Limb (tissue), 2 donors: ENCODE measurements at regions not wholly inside any gene's neighbourhood (a gene's known extent, or its start where the extent isn't known, plus 50 kb on each side); places are given as distances from the start of the nearest gene placed in this dataset.
"Not testable (repeated sequence)": the region's sequence is repeated elsewhere in the genome, so short reads cannot be mapped to it uniquely, and the experiment has no call there.

Experiments
- DNase-seq, 2 donors: peaks; one replicate each; pipeline ENCODE4 v3.0.0-alpha.2; 2016; ENCODE audit errors: extremely low spot score in 2 of 2

DNA sequence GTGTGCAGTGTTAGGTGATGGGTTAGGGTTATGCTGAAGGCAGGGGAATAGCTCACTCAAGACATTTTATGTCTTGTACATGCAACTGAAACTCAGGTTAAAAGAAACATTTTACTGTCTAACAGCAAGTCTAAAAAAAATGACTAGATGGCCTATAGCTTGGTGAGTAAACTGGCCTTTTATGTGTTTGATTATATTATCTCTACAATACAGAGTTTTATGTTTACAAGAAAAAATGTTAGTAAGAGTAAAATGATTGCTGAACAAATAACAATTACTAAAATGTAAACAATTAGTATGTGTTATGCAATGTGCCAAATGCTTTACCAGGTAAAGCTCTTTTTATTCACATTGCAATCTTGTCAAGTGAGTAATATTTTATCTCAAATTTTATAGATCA lies 1039.6 kb downstream of the ROBO2 start:
- DNase-seq = no peak

DNA sequence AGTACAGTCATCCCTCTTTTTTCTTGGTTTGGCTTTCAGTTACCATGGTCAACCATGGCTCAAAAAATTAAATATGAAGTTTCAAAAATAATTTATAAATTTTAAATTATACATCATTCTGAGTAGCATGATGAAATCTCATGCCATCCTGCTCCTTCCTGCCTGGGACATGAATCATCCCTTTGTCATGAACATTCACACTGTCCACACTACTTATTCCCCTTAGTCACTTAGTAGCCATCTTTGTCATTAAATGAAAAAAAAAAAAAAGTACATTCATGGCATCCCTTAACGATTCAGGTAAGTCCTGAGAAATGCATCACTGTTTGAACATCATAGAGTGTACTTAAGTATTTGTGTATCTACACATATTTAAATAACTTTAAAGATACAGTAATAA lies 1046.3 kb downstream of the ROBO2 start:
- no peak for DNase-seq

- DNase-seq = no peak
Measured at GRCh38 chr3:78087134-78087533, 1047.2 kb downstream of the ROBO2 start.

GRCh38 chr3:78088006-78088405 lies 1048.1 kb downstream of the ROBO2 start:
- no peak for DNase-seq

GRCh38 chr3:78090382-78090781 lies 1050.5 kb downstream of the ROBO2 start:
- DNase-seq = no peak

- DNase-seq = no peak
Measured at GRCh38 chr3:78091478-78092119, 1051.7 kb downstream of the ROBO2 start.

- DNase-seq = not testable (repeated sequence)
Measured at GRCh38 chr3:78092574-78092973, 1052.7 kb downstream of the ROBO2 start.

DNA sequence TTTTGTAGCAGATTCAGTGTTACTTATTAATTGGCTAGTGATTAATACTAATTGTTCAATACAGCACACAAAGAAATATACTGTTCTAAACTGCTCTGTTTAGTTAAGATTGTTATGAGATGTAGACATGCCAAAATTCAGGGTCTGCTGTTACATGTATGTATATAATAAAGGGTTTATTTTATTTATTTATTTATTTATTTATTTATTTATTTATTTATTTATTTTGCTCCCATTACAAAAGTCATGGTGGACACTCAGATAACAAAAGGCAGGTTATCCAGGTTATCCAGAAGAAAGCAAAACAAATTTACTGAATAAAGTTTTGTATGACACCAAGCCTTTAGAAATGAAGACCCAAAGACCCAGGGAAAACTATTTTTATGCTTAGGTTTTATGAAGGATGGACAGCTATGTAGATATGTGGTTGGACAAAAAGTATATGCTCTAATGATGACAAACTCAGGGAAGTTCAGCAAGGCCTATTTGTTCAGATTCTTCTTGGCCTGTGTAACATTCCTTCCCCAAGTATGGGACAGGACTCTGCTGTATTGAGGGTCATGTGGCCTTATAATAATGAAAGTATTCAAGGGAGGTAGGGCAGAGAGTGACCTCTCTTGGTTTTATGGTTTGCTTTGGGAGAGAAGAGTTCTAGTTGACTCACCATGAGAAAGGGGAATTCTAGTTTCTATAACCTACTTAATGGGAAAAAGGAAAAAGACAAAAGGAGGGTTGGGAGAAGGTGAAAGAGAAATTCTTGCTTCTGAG lies 1056.8 kb downstream of the ROBO2 start:
- DNase-seq = no peak

- DNase-seq = no peak
Measured at GRCh38 chr3:78098367-78098766, 1058.5 kb downstream of the ROBO2 start.

DNA sequence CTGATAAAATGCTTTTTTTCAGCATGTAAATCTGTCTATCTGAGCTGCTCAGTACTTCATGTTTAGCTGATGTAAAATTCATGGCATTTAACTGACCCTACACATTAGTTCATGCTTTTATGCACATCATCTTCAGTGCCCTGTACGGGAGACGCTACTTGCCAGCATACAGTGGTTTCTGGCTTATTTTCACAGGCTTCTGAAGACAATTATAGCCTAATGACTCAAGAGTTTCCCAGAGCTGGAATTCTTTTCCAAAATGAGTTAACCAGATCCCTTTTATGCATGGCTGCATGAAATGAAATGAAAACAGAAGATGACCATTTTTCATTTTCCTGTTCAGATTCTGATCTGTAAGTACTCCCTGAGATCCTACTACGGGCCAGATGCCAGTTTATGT lies 1061.5 kb downstream of the ROBO2 start:
- DNase-seq = peak in 1 of 2 donors; percentile 61

- not testable (repeated sequence) for DNase-seq
Measured at GRCh38 chr3:78108269-78108961, 1068.5 kb downstream of the ROBO2 start.

DNA sequence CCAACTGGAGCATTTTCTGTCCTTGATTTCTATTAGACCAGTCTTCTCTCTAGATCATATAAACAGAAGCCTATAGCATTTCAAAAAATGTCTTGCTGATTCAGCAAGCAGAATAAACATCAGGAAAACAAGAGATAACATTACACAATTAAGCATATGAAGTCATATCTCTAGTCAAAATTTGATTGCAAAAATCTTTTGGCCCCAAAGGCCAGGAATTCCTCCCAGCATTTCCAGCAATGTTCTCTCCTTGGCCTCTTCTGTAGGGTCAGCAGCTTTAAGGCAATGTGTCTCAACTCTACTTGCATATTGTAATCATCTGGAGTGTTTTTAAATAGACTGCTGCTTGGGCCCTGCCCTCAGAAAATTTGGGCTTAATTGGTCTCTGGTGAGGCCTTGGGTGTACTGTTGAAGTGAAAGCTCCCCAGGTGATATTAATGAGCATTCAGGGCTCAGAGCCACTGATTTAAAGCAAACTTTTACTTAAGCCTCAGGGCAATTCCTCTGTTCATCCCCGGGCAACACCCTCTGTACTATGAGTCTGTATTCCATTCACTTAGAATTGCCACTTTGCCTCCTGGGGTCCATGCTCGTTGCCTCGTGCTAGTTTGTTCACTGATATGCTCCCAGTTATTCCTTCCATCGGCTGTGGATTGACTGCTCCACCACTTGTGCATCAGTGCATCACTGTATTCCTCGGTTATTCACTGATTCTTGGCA lies 1072.6 kb downstream of the ROBO2 start:
- DNase-seq = no peak

DNA sequence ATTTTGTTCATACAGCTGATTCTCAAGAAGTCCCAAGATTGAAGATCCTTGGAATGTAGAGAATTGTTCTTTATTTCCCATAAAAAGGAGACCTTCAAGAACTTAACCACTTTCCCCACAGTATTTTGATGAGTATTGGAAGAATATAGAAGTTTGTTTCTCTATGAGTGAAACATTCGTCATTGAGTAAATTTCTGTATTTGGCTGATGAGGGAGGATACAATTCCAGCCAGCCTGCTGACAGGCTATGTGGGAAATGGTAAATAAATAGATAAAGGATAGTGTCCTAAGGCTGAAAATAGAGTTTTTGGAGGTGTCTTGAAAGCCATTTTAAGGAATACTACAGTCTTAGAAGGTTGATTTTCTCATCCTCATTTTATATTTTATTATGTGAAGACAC lies 1076.1 kb downstream of the ROBO2 start:
- no peak for DNase-seq

DNA sequence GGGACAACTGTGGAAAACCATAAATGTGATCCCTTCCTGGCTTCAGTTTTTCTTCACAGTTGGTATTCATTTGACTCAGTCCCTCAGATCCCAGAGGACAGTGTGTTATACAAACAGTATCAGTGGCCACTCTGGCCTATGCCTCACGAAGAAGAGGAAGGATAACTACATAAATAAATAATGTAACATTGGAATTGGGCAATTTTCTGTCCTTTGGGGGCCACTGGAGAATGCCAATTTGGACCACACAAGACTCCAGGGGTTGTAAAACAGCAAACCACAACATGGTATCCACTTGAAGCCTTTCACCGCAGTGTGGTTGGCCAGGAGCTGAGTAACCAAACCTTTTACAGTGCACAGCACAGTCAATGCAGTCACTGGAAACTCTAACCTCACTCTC lies 1077.0 kb downstream of the ROBO2 start:
- peak in 1 of 2 donors; percentile 39 for DNase-seq

DNA sequence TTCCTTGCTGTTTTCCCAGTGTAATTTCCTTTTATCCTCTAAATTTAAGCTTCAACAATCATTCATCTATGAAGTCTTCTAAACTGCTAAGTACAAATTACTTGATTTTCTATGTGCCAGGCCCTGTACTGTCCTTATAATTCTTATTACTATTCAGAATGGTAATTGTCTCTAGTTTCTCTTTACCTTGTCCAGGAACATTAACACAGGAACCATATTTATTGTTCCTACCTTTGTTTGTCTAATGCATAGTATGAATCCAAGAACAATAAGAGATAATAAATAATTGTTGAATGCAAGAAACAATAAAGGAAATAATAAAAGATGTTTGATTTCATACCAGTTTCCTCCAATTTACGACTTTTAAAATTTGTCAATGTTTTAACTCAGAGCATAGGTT lies 1083.2 kb downstream of the ROBO2 start:
- DNase-seq = no peak

GRCh38 chr3:78129707-78130106 lies 1089.8 kb downstream of the ROBO2 start:
- DNase-seq = peak in 1 of 2 donors; percentile 44

DNA sequence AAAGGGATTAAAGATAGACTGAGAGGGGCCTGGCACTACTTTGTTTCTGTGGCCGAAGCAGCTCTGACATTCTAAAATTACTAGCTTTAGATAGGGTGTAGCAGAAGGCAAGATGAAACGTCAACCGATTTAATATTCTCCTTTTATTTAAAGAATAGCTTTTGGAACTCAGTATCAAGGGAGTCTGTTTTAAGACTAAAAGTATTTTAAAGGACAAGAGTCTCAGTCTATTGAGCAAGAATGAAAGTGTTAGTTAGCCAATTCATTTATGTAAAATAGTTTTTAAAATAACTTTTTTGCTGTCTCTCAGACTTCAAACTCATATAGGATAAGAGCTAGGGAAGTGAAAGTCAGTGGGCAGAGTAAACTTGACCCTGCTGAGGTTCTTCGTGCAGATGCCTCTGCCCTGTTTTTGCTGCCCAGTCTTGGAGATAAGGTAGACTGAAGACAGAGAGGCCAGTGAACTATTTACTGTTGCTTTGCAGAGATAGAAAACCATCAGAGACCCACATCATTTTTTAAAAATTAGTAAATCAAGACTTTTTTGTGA lies 1090.9 kb downstream of the ROBO2 start:
- DNase-seq = no peak

DNA sequence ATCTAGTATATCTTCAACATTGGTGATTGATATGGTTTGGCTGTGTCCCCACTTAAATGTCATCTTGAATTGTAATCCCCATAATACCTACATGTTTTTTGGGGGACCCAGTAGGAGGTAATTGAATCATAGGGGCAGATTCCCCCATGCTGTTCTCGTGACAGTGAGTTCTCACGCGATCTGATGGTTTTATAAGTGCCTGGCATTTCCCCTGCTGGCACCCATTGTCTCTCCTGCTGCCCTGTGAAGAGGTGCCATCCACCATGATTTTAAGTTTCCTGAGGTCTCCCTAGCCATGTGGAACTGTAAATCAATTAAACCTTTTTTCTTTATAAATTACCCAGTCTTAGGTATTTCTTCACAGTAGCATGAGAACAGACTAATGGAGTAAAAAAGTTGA lies 1094.6 kb downstream of the ROBO2 start:
- no peak for DNase-seq

- DNase-seq = no peak
Measured at GRCh38 chr3:78139166-78139565, 1099.3 kb downstream of the ROBO2 start.

DNA sequence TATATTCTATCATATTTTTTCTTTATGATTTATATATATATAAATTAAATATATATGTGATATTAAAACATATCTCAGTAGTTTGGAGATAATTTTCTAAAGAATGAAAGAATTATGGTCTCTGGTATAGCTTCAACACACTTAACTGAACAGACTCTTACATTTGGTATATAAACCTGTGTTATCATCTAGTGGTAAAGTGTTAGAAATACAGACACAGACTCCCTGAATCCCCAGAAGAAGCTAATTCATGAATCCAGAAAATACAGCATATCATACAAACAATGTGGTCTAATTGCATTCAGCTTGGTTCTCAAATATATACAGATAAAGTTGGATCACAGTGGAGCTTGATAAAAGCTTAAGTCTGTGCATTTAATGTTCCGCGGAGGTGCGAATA lies 1100.4 kb downstream of the ROBO2 start:
- no peak for DNase-seq

- no peak for DNase-seq
Measured at GRCh38 chr3:78140866-78141265, 1101.0 kb downstream of the ROBO2 start.

- DNase-seq = no peak
Measured at GRCh38 chr3:78141269-78141668, 1101.4 kb downstream of the ROBO2 start.
